ENCODE measurements at regions not wholly inside any gene's neighbourhood (a gene's known extent, or its start where the extent isn't known, plus 50 kb on each side); places are given as distances from the start of the nearest gene placed in this dataset.

- TF ChIP-seq, protein P1, sequence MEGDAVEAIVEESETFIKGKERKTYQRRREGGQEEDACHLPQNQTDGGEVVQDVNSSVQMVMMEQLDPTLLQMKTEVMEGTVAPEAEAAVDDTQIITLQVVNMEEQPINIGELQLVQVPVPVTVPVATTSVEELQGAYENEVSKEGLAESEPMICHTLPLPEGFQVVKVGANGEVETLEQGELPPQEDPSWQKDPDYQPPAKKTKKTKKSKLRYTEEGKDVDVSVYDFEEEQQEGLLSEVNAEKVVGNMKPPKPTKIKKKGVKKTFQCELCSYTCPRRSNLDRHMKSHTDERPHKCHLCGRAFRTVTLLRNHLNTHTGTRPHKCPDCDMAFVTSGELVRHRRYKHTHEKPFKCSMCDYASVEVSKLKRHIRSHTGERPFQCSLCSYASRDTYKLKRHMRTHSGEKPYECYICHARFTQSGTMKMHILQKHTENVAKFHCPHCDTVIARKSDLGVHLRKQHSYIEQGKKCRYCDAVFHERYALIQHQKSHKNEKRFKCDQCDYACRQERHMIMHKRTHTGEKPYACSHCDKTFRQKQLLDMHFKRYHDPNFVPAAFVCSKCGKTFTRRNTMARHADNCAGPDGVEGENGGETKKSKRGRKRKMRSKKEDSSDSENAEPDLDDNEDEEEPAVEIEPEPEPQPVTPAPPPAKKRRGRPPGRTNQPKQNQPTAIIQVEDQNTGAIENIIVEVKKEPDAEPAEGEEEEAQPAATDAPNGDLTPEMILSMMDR (IDR thresholded peaks at IDR 0.05 in 4 of 5, conservative IDR thresholded peaks at IDR 0.05 in 1 of 5): no peak
- TF ChIP-seq POLR2A (IDR thresholded peaks at IDR 0.05): no peak
Observed at GRCh38 chr10:14403881-14404623, 73.3 kb upstream of the FRMD4A start.
